ENCODE measurements at regions not wholly inside any gene's neighbourhood (a gene's known extent, or its start where the extent isn't known, plus 50 kb on each side); places are given as distances from the start of the nearest gene placed in this dataset.
A peak's percentile ranks its signal among the peaks of the same experiment; 100 is the strongest.
"Not testable (repeated sequence)": the region's sequence is repeated elsewhere in the genome, so short reads cannot be mapped to it uniquely, and the experiment has no call there.

- no peak for FAIRE-seq
- no peak for DNase-seq (ENCODE audit: insufficient read length, low spot score)
- TF ChIP-seq, protein P1, sequence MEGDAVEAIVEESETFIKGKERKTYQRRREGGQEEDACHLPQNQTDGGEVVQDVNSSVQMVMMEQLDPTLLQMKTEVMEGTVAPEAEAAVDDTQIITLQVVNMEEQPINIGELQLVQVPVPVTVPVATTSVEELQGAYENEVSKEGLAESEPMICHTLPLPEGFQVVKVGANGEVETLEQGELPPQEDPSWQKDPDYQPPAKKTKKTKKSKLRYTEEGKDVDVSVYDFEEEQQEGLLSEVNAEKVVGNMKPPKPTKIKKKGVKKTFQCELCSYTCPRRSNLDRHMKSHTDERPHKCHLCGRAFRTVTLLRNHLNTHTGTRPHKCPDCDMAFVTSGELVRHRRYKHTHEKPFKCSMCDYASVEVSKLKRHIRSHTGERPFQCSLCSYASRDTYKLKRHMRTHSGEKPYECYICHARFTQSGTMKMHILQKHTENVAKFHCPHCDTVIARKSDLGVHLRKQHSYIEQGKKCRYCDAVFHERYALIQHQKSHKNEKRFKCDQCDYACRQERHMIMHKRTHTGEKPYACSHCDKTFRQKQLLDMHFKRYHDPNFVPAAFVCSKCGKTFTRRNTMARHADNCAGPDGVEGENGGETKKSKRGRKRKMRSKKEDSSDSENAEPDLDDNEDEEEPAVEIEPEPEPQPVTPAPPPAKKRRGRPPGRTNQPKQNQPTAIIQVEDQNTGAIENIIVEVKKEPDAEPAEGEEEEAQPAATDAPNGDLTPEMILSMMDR (IDR thresholded peaks at IDR 0.05; ENCODE audit: insufficient read depth, missing control alignments) = no peak
Observed at GRCh38 chr5:174919351-174919750, 195.0 kb downstream of the MSX2 start.

- no peak for FAIRE-seq
Observed at GRCh38 chr5:174918655-174919054, 194.3 kb downstream of the MSX2 start.

GRCh38 chr5:174917976-174918554, 193.7 kb downstream of the MSX2 start:
- FAIRE-seq = no peak

More at GRCh38 chr5:174918655-174919054, 194.3 kb downstream of the MSX2 start:
- TF ChIP-seq, protein P1 (IDR thresholded peaks at IDR 0.05; ENCODE audit: insufficient read depth, missing control alignments) = no peak
- no peak for DNase-seq (ENCODE audit: insufficient read length, low spot score)

GRCh38 chr5:174917435-174917834, 193.1 kb downstream of the MSX2 start:
- FAIRE-seq = not testable (repeated sequence)

More at GRCh38 chr5:174917976-174918554, 193.7 kb downstream of the MSX2 start:
- TF ChIP-seq, protein P1 (IDR thresholded peaks at IDR 0.05; ENCODE audit: insufficient read depth, missing control alignments) = no peak
- no peak for DNase-seq (ENCODE audit: insufficient read length, low spot score)

GRCh38 chr5:174916924-174917323, 192.5 kb downstream of the MSX2 start:
- DNase-seq (ENCODE audit: insufficient read length, low spot score); FAIRE-seq: not testable (repeated sequence)

More at GRCh38 chr5:174917435-174917834, 193.1 kb downstream of the MSX2 start:
- DNase-seq (ENCODE audit: insufficient read length, low spot score) = not testable (repeated sequence)

DNA sequence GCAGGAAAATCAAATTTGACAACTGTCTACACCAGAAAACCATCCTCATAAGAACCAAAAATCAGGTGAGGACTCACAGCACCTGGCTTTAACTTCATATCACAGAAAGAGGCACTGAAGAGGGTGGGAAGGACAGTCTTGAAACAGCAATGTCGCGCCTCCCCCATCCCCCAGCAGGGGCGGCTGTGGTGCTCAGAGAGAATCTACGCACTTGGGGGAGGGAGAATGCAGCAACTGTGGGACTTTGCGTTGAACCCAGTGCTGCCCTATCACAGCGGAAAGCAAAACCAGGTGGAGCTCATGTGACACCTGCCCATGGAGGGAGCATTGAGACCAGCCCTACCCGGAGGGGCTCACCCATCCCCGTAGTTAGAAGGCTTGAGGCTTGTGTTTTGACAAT, 191.8 kb downstream of the MSX2 start:
- DNase-seq (ENCODE audit: insufficient read length, low spot score) (no peak), FAIRE-seq (no peak)
- TF ChIP-seq, protein P1 (IDR thresholded peaks at IDR 0.05; ENCODE audit: insufficient read depth, missing control alignments) = no peak

GRCh38 chr5:174911118-174911517, 186.7 kb downstream of the MSX2 start:
- FAIRE-seq = no peak
- no peak for DNase-seq (ENCODE audit: insufficient read length, low spot score)
- TF ChIP-seq, protein P1 (IDR thresholded peaks at IDR 0.05; ENCODE audit: insufficient read depth, missing control alignments) = no peak

DNA sequence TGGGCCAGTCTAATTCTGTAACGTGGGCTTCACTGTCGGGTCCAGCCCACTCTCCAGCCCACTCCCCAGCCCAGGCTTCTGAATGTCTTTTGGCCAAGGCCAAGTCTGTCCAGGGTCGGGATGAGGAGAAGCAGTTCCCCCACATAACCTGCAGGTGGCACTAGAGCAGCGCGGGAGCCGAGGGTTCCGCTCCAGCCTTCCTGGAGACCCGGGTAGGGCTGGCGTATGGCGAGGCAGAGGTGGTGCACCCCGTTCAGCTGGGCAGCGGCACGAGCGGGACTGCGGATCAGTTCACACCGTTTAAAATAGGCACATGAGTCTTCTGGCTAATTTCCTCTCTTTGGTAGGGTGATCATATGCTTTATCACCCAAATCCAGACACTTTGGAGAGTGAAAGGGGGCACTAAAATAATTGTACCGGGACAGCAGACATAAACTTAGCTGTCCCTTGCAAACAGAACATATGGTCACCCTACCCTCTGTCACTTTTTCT, 185.9 kb downstream of the MSX2 start:
- TF ChIP-seq, protein P1 (IDR thresholded peaks at IDR 0.05; ENCODE audit: insufficient read depth, missing control alignments) = peak; percentile 95
- no peak for FAIRE-seq
- peak; percentile 46 for DNase-seq (ENCODE audit: insufficient read length, low spot score)
